Endothelial cell of umbilical vein (primary cell): ENCODE measurements at regions not wholly inside any gene's neighbourhood (a gene's known extent, or its start where the extent isn't known, plus 50 kb on each side); places are given as distances from the start of the nearest gene placed in this dataset.
"Not testable (repeated sequence)": the region's sequence is repeated elsewhere in the genome, so short reads cannot be mapped to it uniquely, and the experiment has no call there.

ENCODE experiments used
- BruUV-seq: library from RNA; stranded (reverse); fragments of 400-500 nt; replicated peaks from 2 replicates; lab custom pipeline; 2021; lab: Mats Ljungman, UMichigan
- CTCF ChIA-PET: fragments of 300-600, 350-600 bp; sonication (Branson Sonifier 250); formaldehyde crosslinking; loops from one replicate; lab custom pipeline; 2021; ENCODE audit warnings: antibody characterized with exemption, inconsistent platforms; lab: Charles Lee
- POLR2A ChIA-PET: fragments of 300-600, 350-600 bp; sonication (Branson Sonifier 250); formaldehyde crosslinking; loops from one replicate; lab custom pipeline; 2021; ENCODE audit warnings: antibody characterized with exemption, inconsistent platforms; lab: Charles Lee
- DNase-seq: peaks from one replicate; pipeline ENCODE4 v3.0.0-alpha.2; 2011; ENCODE audit warnings: low read depth, low spot score
- FAIRE-seq: peaks from 2 replicates; lab custom pipeline; 2011; peaks lifted over from hg19 to GRCh38; lab: Jason Lieb, UNC
- H2AFZ ChIP-seq: 2 replicates; pipeline ENCODE4 v1.6.0; 2012; ENCODE audit warnings: low read depth, low read length, control low read depth, inconsistent platforms
- H3K27ac ChIP-seq: 2 replicates; pipeline ENCODE4 v1.5.1; 2011; ENCODE audit warnings: low read depth, mild to moderate bottlenecking, control low read depth, low read length, moderate library complexity; ENCODE audit not compliant: insufficient read depth
- H3K27me3 ChIP-seq, 2 experiments: 2 replicates each; pipeline versions ENCODE4 v1.6.0 to v1.6.1; 2011; ENCODE audit warnings: low read length in 2 of 2, mixed read lengths in 1 of 2; ENCODE audit not compliant: control insufficient read depth in 2 of 2, insufficient read depth in 2 of 2
- H3K36me3 ChIP-seq, 2 experiments: 2 replicates in 1 of 2; 3 replicates in 1 of 2; pipeline ENCODE4 v1.5.1; 2011; ENCODE audit warnings: low read length in 2 of 2, mild to moderate bottlenecking in 1 of 2, moderate library complexity in 1 of 2; ENCODE audit not compliant: control insufficient read depth in 2 of 2, insufficient read depth in 2 of 2; ENCODE audit errors: extremely low read depth in 1 of 2
- H3K4me1 ChIP-seq: 3 replicates; pipeline ENCODE4 v1.5.1; 2011; ENCODE audit warnings: mild to moderate bottlenecking, low read length; ENCODE audit not compliant: control insufficient read depth, insufficient read depth; ENCODE audit errors: extremely low read depth
- H3K4me2 ChIP-seq: 2 replicates; pipeline ENCODE4 v1.6.1; 2011; ENCODE audit warnings: low read length, control low read depth, mixed read lengths; ENCODE audit not compliant: insufficient read depth
- H3K4me3 ChIP-seq, 3 experiments: fragments of 200-600 bp in 1 of 3; sonication (generic), shearing (Covaris generic) in 1 of 3; replicated peaks in 1 of 3; 2 replicates each; pipeline ENCODE4 v1.5.1; 2011 to 2016; ENCODE audit warnings: control low read depth in 3 of 3, low read length in 3 of 3, mild to moderate bottlenecking in 2 of 3, inconsistent platforms in 1 of 3, low read depth in 1 of 3, moderate library complexity in 1 of 3; ENCODE audit not compliant: insufficient read depth in 1 of 3
- H3K79me2 ChIP-seq: 2 replicates; pipeline ENCODE4 v1.6.0; 2012; ENCODE audit warnings: low read length, inconsistent platforms; ENCODE audit not compliant: control insufficient read depth, insufficient read depth
- H3K9ac ChIP-seq: replicated peaks from 2 replicates; pipeline ENCODE3; 2011; ENCODE audit warnings: low read length, control low read depth; ENCODE audit not compliant: insufficient read depth; ENCODE audit errors: extremely low read depth
- H3K9me1 ChIP-seq: replicated peaks from 3 replicates; pipeline ENCODE4 v1.6.0; 2011; ENCODE audit warnings: mild to moderate bottlenecking, low read length; ENCODE audit not compliant: control insufficient read depth, insufficient read depth; ENCODE audit errors: extremely low read depth
- H3K9me3 ChIP-seq: replicated peaks from 2 replicates; pipeline ENCODE4 v1.5.1; 2012; ENCODE audit warnings: low read length, inconsistent platforms; ENCODE audit not compliant: control insufficient read depth, insufficient read depth
- H4K20me1 ChIP-seq: replicated peaks from 2 replicates; pipeline ENCODE3; 2011; ENCODE audit warnings: mild to moderate bottlenecking, low read length; ENCODE audit not compliant: control insufficient read depth, insufficient read depth; ENCODE audit errors: extremely low read depth
- EZH2 ChIP-seq: IDR thresholded peaks from 2 replicates; pipeline ENCODE4 v1.6.1; 2012; ENCODE audit warnings: borderline replicate concordance, low read depth, mild to moderate bottlenecking, moderate library complexity, low read length, inconsistent platforms; ENCODE audit not compliant: severe bottlenecking
- FOS ChIP-seq: IDR thresholded peaks from 2 replicates; pipeline ENCODE4 v1.6.1; 2011; ENCODE audit warnings: mild to moderate bottlenecking, low read length, moderate library complexity, borderline replicate concordance; ENCODE audit not compliant: insufficient read depth
- GATA2 ChIP-seq: IDR thresholded peaks from 2 replicates; pipeline ENCODE4 v1.7.0; 2011; ENCODE audit warnings: low read depth, mild to moderate bottlenecking, moderate library complexity, mixed read lengths, low read length; ENCODE audit not compliant: insufficient read length, insufficient read depth
- JUN ChIP-seq: IDR thresholded peaks from 2 replicates; pipeline ENCODE4 v1.6.1; 2011; ENCODE audit warnings: borderline replicate concordance, low read depth; ENCODE audit not compliant: insufficient read length, insufficient read depth
- MAX ChIP-seq: IDR thresholded peaks from 2 replicates; pipeline ENCODE4 v1.6.1; 2011; ENCODE audit not compliant: insufficient read depth, insufficient read length
- POLR2A ChIP-seq: IDR thresholded peaks from 2 replicates; pipeline ENCODE4 v1.6.1; 2012; ENCODE audit warnings: low read depth, mild to moderate bottlenecking, control low read depth, low read length
- POLR2AphosphoS5 ChIP-seq: IDR thresholded peaks from 2 replicates; pipeline ENCODE4 v1.6.1; 2012; ENCODE audit warnings: low read depth, mild to moderate bottlenecking, control low read depth, low read length, moderate library complexity; ENCODE audit not compliant: insufficient read depth
- dilution Hi-C: fragments of 300-500 bp; cut with MboI; formaldehyde crosslinking; loops from one replicate; pipeline ENCODE4 v1.15.0; 2019; ENCODE audit warnings: low sequenced_read_pairs; ENCODE audit not compliant: extremely low pct_ligation_motif_present
- intact Hi-C: fragments of 100-400 bp; cut with micrococcal nuclease; formaldehyde crosslinking; loops from one replicate; pipeline ENCODE4 v1.10.0; 2022
- TF ChIP-seq, protein P1 (sequence below), 2 donors: IDR thresholded peaks; 1 replicate in 1 of 2; 2 replicates in 1 of 2; pipeline ENCODE4 v1.5.1; 2011; ENCODE audit warnings: low read length in 2 of 2, mild to moderate bottlenecking in 2 of 2, moderate library complexity in 2 of 2, control low read depth in 1 of 2, inconsistent platforms in 1 of 2, low read depth in 1 of 2; ENCODE audit not compliant: insufficient read depth in 1 of 2; ENCODE audit errors: extremely low read depth in 1 of 2

GRCh38 chr5:87588316-87588715, 175.6 kb upstream of the CCNH start:
- DNase-seq, result no peak
- H3K4me1 ChIP-seq, result no peaks in the 10 kb centered on the region
- H3K79me2 ChIP-seq, result no peaks in the 10 kb centered on the region
- TF ChIP-seq MAX (no peak), GATA2 (no peak), POLR2AphosphoS5 (no peak), POLR2A (no peak), JUN (no peak), EZH2 (no peak), FOS (no peak)
- TF ChIP-seq, protein P1, sequence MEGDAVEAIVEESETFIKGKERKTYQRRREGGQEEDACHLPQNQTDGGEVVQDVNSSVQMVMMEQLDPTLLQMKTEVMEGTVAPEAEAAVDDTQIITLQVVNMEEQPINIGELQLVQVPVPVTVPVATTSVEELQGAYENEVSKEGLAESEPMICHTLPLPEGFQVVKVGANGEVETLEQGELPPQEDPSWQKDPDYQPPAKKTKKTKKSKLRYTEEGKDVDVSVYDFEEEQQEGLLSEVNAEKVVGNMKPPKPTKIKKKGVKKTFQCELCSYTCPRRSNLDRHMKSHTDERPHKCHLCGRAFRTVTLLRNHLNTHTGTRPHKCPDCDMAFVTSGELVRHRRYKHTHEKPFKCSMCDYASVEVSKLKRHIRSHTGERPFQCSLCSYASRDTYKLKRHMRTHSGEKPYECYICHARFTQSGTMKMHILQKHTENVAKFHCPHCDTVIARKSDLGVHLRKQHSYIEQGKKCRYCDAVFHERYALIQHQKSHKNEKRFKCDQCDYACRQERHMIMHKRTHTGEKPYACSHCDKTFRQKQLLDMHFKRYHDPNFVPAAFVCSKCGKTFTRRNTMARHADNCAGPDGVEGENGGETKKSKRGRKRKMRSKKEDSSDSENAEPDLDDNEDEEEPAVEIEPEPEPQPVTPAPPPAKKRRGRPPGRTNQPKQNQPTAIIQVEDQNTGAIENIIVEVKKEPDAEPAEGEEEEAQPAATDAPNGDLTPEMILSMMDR (IDR thresholded peaks at IDR 0.05; ENCODE audit: extremely low read depth in 1 of 2, insufficient read depth in 1 of 2, low read depth in 1 of 2, low read length in 2 of 2), result no peak
- no TSS peak for BruUV-seq
- H3K27me3 ChIP-seq, result no peaks in the 10 kb centered on the region
- no peak overlapping the region for H3K27ac ChIP-seq
- ChIA-PET CTCF (no interaction called here), POLR2A (no interaction called here)
- no peak overlapping the region for H3K4me2 ChIP-seq
- H3K9me3 ChIP-seq, result no peaks in the 10 kb centered on the region
- intact Hi-C loops (no loop called here), dilution Hi-C loops (no loop called here)
- no peak overlapping the region for H2AFZ ChIP-seq
- H3K4me3 ChIP-seq, result no peak overlapping the region
- no peaks in the 10 kb centered on the region for H4K20me1 ChIP-seq
- H3K9ac ChIP-seq, result no peak overlapping the region
- no peaks in the 10 kb centered on the region for H3K36me3 ChIP-seq
- FAIRE-seq, result no peak
- no peaks in the 10 kb centered on the region for H3K9me1 ChIP-seq

DNA sequence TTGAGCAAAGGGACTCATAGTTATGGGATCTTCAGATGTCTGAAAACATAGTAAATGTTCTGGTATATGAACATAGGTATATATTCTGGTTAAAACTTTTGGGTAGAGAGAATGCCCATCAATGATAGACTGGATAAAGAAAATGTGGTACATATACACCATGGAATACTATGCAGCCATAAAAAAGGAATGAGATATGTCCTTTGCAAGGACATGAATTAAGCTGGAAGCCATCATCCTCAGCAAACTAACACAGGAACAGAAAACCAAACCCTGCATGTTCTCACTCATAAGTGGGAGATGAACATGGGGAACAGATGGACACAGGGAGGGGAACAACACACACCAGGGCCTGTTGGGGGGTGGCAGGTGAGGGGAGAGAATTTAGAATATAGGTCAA, 171.0 kb upstream of the CCNH start:
- not testable (repeated sequence) for BruUV-seq

More for the DNA sequence above, 171.0 kb upstream of the CCNH start:
- H3K27ac ChIP-seq, DNase-seq, POLR2A ChIA-PET, CTCF ChIA-PET, H3K9ac ChIP-seq, dilution Hi-C loops, H3K4me2 ChIP-seq, H4K20me1 ChIP-seq, H2AFZ ChIP-seq, intact Hi-C loops, H3K9me1 ChIP-seq, H3K27me3 ChIP-seq, H3K4me3 ChIP-seq, H3K9me3 ChIP-seq, H3K4me1 ChIP-seq, H3K36me3 ChIP-seq, H3K79me2 ChIP-seq, FAIRE-seq: not testable (repeated sequence)
